Activated B cell treated with CpG ODN at 0.5 μM for 24 hours (primary cell): ENCODE measurements at regions not wholly inside any gene's neighbourhood (a gene's known extent, or its start where the extent isn't known, plus 50 kb on each side); places are given as distances from the start of the nearest gene placed in this dataset.

ENCODE experiments used
- ATAC-seq: fragments of 200-7000 bp; cut with Tn5 transposase; one replicate; pipeline ENCODE4 v1.10.0; 2021; ENCODE audit warnings: low read depth, mild to moderate bottlenecking, moderate library complexity
- CTCF ChIA-PET: fragments of 350-600 bp; sonication (Branson Sonifier 250); formaldehyde crosslinking; loops from one replicate; lab custom pipeline; 2021; ENCODE audit warnings: antibody characterized with exemption; lab: Charles Lee
- POLR2A ChIA-PET: fragments of 350-600 bp; sonication (Branson Sonifier 250); formaldehyde crosslinking; loops from one replicate; lab custom pipeline; 2021; ENCODE audit warnings: antibody characterized with exemption; lab: Charles Lee
- DNase-seq: peaks from one replicate; pipeline ENCODE4 v3.0.0; 2022
- H3K27ac Mint-ChIP-seq: one replicate; pipeline ENCODE4 v1.8.0; 2020; ENCODE audit warnings: mixed read lengths
- H3K27me3 Mint-ChIP-seq: one replicate; pipeline ENCODE4 v1.8.0; 2021; ENCODE audit warnings: mixed read lengths
- H3K36me3 Mint-ChIP-seq: one replicate; pipeline ENCODE4 v1.8.0; 2021; ENCODE audit warnings: low read depth, mixed read lengths
- H3K4me1 Mint-ChIP-seq: one replicate; pipeline ENCODE4 v1.8.0; 2021; ENCODE audit warnings: mixed read lengths
- H3K4me3 Mint-ChIP-seq: one replicate; pipeline ENCODE4 v1.8.0; 2020; ENCODE audit warnings: mild to moderate bottlenecking, mixed read lengths
- H3K9me3 Mint-ChIP-seq: one replicate; pipeline ENCODE4 v1.8.0; 2020; ENCODE audit warnings: mixed read lengths
- intact Hi-C: fragments of 100-400 bp; cut with micrococcal nuclease; formaldehyde crosslinking; loops from one replicate; pipeline ENCODE4 v1.15.1; 2024
- TF ChIP-seq, protein P1 (sequence below): fragments of 200-600 bp; IDR thresholded peaks from one replicate; pipeline ENCODE4 v1.8.0; 2022; ENCODE audit warnings: antibody characterized with exemption, mild to moderate bottlenecking

DNA sequence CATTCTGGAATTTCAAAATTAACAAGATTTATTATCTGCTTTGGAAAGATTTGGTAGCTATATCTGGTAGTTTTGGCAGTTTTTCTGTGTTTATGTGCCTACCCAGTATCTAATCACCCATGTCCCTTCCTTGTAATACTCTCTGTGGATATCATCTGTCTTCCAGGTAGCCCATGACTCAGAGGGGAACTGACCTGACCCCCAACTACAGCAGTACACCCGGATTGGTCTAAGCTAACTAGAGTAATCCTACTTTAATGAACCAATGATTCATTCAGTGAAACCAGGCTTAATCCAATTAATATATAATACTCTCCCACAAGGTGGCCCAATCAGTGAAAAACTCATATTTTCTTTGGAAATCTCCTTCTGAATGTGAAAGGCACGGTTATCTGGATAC is 295.3 kb upstream of the SULF2 start:
- ChIA-PET CTCF (interaction anchor here (1.0 kb wide), 1 partner anchor 540 kb away, joined by 3 read pairs; no protein-coding TSS in a partner anchor), POLR2A (no interaction called here)
- H3K27me3 Mint-ChIP-seq, result peaks cover 26% of the 10 kb centered on the region

DNA sequence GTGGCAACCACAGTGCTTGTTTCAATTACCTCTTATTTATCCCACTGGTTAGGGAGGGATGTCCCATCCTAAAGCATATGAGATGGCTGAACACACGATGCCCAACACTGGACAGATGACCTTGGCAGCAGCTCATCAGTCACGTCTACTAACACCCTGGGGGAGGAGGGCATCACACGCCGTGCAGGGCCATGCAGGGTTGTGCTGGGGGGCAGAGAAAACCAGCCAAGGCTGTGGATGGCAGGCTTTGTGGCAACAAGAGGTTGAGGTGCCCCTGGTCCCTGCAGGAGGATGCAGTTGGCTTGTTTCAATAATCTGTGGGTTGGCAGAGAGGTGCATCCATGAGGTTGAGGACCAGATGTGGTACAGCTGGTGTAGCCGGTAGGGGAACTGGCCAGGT is 293.7 kb upstream of the SULF2 start:
- no peak overlapping the region for H3K4me3 Mint-ChIP-seq
- ChIA-PET CTCF (no interaction called here), POLR2A (no interaction called here)
- H3K27ac Mint-ChIP-seq, result no peak overlapping the region
- H3K27me3 Mint-ChIP-seq, result peaks cover 22% of the 10 kb centered on the region
- TF ChIP-seq, protein P1, sequence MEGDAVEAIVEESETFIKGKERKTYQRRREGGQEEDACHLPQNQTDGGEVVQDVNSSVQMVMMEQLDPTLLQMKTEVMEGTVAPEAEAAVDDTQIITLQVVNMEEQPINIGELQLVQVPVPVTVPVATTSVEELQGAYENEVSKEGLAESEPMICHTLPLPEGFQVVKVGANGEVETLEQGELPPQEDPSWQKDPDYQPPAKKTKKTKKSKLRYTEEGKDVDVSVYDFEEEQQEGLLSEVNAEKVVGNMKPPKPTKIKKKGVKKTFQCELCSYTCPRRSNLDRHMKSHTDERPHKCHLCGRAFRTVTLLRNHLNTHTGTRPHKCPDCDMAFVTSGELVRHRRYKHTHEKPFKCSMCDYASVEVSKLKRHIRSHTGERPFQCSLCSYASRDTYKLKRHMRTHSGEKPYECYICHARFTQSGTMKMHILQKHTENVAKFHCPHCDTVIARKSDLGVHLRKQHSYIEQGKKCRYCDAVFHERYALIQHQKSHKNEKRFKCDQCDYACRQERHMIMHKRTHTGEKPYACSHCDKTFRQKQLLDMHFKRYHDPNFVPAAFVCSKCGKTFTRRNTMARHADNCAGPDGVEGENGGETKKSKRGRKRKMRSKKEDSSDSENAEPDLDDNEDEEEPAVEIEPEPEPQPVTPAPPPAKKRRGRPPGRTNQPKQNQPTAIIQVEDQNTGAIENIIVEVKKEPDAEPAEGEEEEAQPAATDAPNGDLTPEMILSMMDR, result no peak
- no peaks in the 10 kb centered on the region for H3K4me1 Mint-ChIP-seq
- intact Hi-C loops, result no loop called here
- H3K9me3 Mint-ChIP-seq, result peaks cover 2% of the 10 kb centered on the region
- no peak for DNase-seq
- no peak for ATAC-seq
- no peaks in the 10 kb centered on the region for H3K36me3 Mint-ChIP-seq

More for the DNA sequence above, 295.3 kb upstream of the SULF2 start:
- Mint-ChIP-seq H3K4me1 (no peaks in the 10 kb centered on the region), H3K27ac (no peak overlapping the region), H3K4me3 (no peak overlapping the region), H3K36me3 (peaks cover 1% of the 10 kb centered on the region), H3K9me3 (peaks cover 13% of the 10 kb centered on the region)
- ATAC-seq, result no peak
- DNase-seq, result no peak
- TF ChIP-seq, protein P1, result no peak
- intact Hi-C loops, result no loop called here

DNA sequence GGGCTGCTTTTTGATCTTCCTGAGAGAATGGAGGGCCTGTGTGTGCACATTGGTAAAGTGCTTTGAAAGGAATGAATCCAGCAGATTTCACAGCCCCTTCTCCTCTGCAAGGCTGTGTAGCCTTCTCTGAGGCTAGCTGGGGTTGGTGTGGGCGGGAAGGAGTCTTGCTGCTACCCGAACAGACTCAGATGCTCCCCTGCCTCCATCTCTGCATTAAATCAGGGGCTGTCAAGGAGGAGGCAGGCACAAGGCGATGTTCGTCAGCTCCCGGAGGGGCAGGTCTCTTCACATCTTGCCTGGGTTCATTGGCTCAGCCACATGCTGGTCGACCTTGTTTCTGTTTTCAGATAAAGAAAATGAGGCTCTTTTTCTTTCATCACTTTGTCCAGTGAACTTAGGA is 291.5 kb upstream of the SULF2 start:
- H3K27me3 Mint-ChIP-seq, result peaks cover 19% of the 10 kb centered on the region
- no peak overlapping the region for H3K4me3 Mint-ChIP-seq
- DNase-seq, result no peak
- no peak for ATAC-seq
- no peak overlapping the region for H3K27ac Mint-ChIP-seq
- H3K9me3 Mint-ChIP-seq, result no peaks in the 10 kb centered on the region
- TF ChIP-seq, protein P1, result no peak
- ChIA-PET CTCF (no interaction called here), POLR2A (no interaction called here)
- H3K4me1 Mint-ChIP-seq, result no peaks in the 10 kb centered on the region
- intact Hi-C loops, result no loop called here
- H3K36me3 Mint-ChIP-seq, result no peaks in the 10 kb centered on the region

DNA sequence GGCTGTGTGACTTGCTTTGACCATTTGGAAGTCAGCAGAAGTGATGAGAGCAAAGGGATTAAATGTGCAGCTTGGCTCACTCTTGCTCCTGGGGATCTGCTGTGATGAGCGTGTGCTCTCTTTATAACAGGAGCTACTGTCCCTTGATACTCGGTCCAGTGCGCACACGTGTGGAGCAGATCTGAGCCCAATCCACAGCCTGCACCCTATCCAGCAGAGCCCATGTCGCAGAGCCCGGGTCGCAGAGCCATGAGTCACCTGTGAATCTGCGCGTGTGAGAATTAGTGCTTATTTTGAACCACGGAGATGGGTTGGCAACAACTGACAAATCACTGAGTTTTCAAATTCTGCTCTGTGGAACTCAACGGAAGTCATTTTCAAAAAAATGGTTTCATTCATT is 291.0 kb upstream of the SULF2 start:
- H3K4me1 Mint-ChIP-seq, result no peaks in the 10 kb centered on the region
- intact Hi-C loops, result no loop called here
- ChIA-PET POLR2A (no interaction called here), CTCF (no interaction called here)
- no peak overlapping the region for H3K4me3 Mint-ChIP-seq
- no peaks in the 10 kb centered on the region for H3K9me3 Mint-ChIP-seq
- H3K27me3 Mint-ChIP-seq, result peaks cover 15% of the 10 kb centered on the region
- DNase-seq (no peak), ATAC-seq (no peak)
- TF ChIP-seq, protein P1, result no peak
- no peaks in the 10 kb centered on the region for H3K36me3 Mint-ChIP-seq
- H3K27ac Mint-ChIP-seq, result no peak overlapping the region

DNA sequence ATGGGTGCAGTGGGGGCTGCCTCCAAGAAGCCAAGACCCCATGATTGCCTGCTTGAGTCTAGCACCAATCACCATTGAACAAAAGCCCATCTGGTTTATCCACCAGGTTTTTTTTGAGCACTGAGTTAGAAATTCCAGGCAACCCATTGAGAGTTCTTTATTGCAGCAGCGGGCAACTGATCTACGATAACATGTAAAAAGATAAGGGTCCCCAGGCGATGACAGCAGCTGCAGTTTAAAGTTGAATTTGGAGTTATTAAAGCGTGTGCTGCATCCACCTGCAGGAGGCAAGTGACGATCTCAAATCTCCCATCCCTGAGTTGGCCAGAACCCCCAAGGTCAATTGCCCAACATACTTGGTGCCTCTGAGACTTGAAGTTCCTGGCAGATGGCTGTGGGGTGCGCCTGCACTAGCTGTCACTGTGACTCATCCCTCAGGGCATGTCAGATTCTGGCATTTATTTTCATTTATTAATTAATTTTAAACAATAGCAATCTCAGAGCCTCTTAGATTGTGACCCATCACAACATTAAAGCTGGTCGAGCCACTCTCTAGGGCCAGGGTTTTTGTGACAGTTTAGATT is 290.4 kb upstream of the SULF2 start:
- ATAC-seq (no peak), DNase-seq (no peak)
- Mint-ChIP-seq H3K4me1 (no peaks in the 10 kb centered on the region), H3K27me3 (peaks cover 16% of the 10 kb centered on the region), H3K27ac (no peak overlapping the region), H3K9me3 (no peaks in the 10 kb centered on the region), H3K4me3 (no peak overlapping the region), H3K36me3 (no peaks in the 10 kb centered on the region)
- TF ChIP-seq, protein P1, result no peak
- ChIA-PET CTCF (no interaction called here), POLR2A (no interaction called here)
- intact Hi-C loops, result no loop called here
